Spinal cord (tissue), 9 donors: ENCODE measurements at regions not wholly inside any gene's neighbourhood (a gene's known extent, or its start where the extent isn't known, plus 50 kb on each side); places are given as distances from the start of the nearest gene placed in this dataset.

ENCODE experiments used
- DNase-seq, 6 donors: peaks; one replicate each; pipeline versions ENCODE4 v3.0.0 to v3.0.0-alpha.2; 2013 to 2015; ENCODE audit warnings: low spot score in 6 of 6, low read depth in 4 of 6
- H3K27ac ChIP-seq: one replicate; pipeline ENCODE4 v1.5.1; 2013; ENCODE audit warnings: low read depth, low read length, control low read depth
- H3K27me3 ChIP-seq: one replicate; pipeline ENCODE4 v1.6.1; 2013; ENCODE audit warnings: low read length; ENCODE audit not compliant: control insufficient read depth, insufficient read depth
- H3K36me3 ChIP-seq: one replicate; pipeline ENCODE4 v1.6.1; 2013; ENCODE audit warnings: low read length; ENCODE audit not compliant: control insufficient read depth, insufficient read depth
- H3K4me1 ChIP-seq: one replicate; pipeline ENCODE4 v1.6.1; 2013; ENCODE audit warnings: low read length; ENCODE audit not compliant: control insufficient read depth, insufficient read depth
- H3K4me3 ChIP-seq: one replicate; pipeline ENCODE4 v1.5.1; 2013; ENCODE audit warnings: low read depth, low read length, control low read depth
- H3K9me3 ChIP-seq: one replicate; pipeline ENCODE4 v1.6.1; 2013; ENCODE audit warnings: low read length; ENCODE audit not compliant: control insufficient read depth, insufficient read depth
- WGBS: methylation state at CpG from one replicate; pipeline ENCODE4 v1.1.5; 2013; ENCODE audit warnings: missing lambda C conversion rate; ENCODE audit not compliant: insufficient coverage; 5-methylcytosine and 5-hydroxymethylcytosine counted together
- donor health status: healthy.

DNA sequence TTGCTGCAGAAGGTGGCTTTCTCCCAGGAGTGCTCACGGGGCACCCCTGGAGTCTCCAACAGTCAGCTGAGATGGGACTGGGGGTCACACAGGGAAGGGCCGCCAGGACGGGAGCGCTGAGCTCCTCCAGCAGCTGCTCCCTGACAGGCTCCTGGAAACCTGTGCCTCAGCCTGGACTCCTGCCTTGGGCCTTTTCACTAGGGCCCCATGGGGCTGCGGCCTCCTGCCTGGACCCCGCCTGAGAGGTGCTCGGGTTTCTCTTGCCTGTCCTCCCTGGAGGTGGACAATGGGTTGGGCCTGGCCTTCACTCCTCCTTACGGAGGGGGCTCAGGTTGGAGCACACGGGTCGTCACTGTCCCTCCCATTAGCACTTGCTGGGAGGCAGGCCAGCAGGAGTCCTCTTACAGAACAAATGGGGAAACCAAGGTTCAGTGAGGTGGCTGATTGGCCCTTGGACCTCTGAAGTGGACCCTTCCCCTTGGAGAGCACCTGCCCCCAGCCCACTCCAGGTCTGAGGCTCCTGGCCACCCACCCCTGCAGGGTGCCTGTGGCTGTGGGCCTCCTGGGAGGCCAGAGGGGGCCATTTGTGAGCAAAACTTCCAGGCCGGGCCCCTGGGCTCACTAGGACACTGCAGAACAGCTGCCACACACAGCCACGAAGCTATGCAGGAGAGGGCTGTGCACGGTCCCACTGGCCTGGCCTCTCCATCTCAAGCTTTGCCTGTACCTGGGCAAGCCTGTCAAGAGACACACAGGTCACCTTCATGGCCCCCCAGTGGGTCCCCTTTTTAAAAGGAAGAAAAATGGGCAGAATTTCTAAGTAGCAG, 57.1 kb upstream of the ODC1 start:
- Histone ChIP-seq H3K36me3 (no peaks in the 10 kb centered on the region), H3K4me3 (no peak overlapping the region), H3K4me1 (peaks cover 14% of the 10 kb centered on the region), H3K9me3 (no peaks in the 10 kb centered on the region), H3K27ac (no peak overlapping the region), H3K27me3 (no peaks in the 10 kb centered on the region)
- no peak for DNase-seq
- whole genome bisulfite sequencing = 80% methylated on average over 13 of the region's 13 CpGs

DNA sequence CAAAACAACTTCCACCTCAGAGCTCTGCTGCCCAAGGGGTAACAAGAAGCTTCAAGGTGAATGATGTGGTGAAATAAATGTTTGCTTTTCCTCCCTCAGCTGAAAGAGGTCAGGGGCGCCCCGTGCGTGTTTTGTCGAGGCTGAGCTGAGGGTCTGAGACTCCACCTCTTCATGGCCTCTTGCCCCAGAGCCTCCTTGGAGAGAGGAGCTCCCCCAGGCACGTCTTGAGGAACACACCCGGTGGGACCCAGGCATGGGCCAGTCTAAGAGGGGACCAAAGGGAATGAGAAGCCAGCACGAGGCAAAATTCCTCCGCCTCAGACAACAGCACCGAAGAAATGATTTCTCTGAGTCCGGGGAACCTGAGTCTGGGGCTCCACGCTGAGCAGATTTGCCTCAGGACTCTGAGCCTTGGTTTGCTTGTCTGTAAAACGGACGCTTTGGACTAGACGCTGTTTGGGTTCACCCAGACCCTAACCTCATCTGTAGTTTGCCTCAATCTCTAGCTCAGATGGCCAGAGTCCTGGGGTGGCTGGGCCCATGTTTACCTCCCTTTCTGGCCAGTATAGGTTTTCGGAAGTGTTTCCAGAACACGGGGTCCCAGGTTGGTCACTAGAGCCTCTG, 56.4 kb upstream of the ODC1 start:
- H3K9me3 ChIP-seq = no peaks in the 10 kb centered on the region
- no peak overlapping the region for H3K4me3 ChIP-seq
- DNase-seq = no peak
- H3K27ac ChIP-seq = no peak overlapping the region
- WGBS = 91% methylated on average over 16 of the region's 16 CpGs
- H3K4me1 ChIP-seq = peaks cover 14% of the 10 kb centered on the region
- no peaks in the 10 kb centered on the region for H3K27me3 ChIP-seq
- no peaks in the 10 kb centered on the region for H3K36me3 ChIP-seq

DNA sequence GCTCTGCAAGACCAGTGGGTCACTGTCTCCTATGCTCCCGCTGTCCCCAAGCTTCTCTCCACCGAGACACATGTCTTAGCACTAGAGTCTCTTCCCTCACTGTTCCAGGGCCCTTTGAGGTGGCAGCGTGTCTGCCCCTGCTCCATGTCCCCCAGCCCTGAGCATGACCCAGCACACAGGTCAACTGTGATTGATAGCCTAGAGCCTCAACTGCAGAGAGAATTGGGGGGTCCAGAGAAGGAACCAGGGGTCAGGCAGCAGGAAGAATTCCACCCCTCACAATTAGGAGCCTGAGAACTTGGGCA, 54.6 kb upstream of the ODC1 start:
- no peaks in the 10 kb centered on the region for H3K9me3 ChIP-seq
- H3K4me3 ChIP-seq = no peak overlapping the region
- peaks cover 19% of the 10 kb centered on the region for H3K4me1 ChIP-seq
- DNase-seq = no peak
- H3K36me3 ChIP-seq = no peaks in the 10 kb centered on the region
- H3K27me3 ChIP-seq = no peaks in the 10 kb centered on the region
- WGBS = 49% methylated on average over 3 of the region's 3 CpGs
- H3K27ac ChIP-seq = no peak overlapping the region

DNA sequence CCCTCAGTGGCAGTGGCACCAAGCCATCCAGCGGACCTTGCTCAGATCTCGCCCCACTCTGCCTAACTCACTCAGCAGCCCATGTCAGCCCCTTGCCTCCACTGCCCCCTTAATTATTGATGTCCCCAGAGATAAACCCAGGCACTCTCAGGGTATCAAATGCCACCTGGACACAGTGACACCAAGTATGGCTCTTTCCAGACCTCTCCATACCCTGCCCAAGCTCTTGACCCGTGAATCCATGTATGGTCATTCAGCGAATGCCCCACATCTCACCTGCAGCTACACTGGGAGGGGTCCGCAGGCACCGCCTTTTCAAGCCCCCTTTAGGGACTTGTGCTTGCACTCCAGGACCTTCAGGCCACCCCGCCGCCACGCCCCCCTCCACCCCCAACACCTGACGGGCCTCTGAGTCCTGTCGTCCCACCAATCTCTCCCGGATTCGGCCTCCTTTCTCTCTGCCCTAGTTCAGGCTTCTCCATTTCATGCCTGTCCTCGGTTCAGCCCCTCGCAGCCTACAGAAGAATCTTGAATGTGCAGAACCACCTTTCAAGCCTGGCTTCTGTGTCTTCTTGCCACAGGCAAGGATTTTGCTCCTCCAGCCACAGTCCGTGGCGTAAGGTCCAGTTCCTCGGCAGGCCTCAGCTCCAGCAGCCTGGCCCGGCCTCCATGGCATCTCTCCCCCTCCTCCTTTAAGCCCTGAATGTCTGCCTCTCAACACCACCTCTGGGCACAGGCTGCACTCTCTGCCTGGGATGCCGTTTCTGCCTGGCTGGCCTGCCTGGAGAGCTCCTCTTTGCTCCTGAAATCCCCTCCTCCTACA, 54.1 kb upstream of the ODC1 start:
- no peaks in the 10 kb centered on the region for H3K9me3 ChIP-seq
- H3K4me1 ChIP-seq = peaks cover 19% of the 10 kb centered on the region
- no peak for DNase-seq
- no peak overlapping the region for H3K27ac ChIP-seq
- peaks cover 2% of the 10 kb centered on the region for H3K27me3 ChIP-seq
- H3K36me3 ChIP-seq = no peaks in the 10 kb centered on the region
- H3K4me3 ChIP-seq = no peak overlapping the region
- WGBS = 81% methylated on average over 17 of the region's 20 CpGs

DNA sequence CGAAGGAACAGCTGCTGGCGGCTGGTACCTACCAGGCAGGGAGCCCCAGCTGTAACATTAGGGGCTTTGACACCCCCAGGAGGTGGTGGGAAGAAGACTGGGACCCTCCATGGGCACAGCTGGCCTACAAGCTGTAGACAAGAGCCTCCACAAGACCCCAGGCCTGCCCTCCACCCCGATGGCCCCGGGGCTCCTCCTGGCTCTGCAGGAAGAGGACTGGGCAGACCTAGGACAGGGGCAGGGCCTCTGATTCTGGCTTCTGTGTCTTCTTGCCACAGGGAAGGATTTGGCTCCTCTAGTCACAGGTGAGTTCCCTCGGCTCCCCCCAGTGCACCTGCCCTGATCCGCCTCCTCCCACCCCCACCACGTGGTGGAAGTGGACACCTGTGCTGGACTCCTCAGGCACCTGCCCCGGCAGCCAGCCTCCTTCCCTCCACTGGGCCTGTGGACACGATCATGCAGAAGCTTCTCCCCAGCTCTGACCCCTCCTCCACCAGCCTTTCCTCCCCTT, 53.4 kb upstream of the ODC1 start:
- no peak for DNase-seq
- H3K36me3 ChIP-seq = no peaks in the 10 kb centered on the region
- no peak overlapping the region for H3K27ac ChIP-seq
- H3K4me1 ChIP-seq = peaks cover 19% of the 10 kb centered on the region
- peaks cover 2% of the 10 kb centered on the region for H3K27me3 ChIP-seq
- no peak overlapping the region for H3K4me3 ChIP-seq
- 86% methylated on average over 9 of the region's 9 CpGs for WGBS
- H3K9me3 ChIP-seq = no peaks in the 10 kb centered on the region

DNA sequence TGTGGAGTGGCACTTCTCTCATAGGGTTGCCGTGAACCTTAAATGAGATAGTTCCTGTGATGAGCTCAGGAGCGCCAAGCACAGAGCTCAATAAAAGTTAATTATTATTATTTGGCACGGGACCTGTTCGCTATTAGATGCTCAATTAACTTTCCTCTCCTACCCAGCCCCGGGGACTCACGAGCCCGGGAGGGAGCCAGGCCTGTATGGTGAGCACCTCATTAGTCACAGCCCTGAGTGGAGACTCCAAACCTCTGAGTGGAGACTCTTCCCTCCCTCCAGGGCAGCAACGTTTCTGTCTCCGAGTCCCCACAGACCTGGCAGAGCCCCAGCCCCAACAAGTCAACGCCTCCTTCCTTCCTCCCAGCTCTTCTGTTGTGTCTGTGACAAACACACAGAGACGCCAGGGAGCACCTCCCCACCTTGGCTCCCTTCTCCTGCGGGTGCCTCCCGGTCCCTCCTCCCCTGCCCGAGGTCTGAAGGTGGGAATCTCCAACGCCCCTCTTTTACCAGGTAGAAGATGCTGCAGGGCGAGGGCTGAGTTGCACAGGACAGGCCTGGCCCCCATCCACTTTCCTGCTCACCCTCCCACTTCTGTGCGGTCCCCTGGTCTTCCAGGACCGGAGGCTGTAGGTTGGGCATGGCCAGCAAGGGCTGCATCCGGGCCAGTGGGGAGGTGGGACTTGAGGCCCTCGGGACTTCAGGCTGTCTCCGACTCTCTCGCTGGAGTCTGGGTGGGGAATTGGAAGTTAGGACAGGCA, 52.7 kb upstream of the ODC1 start:
- H3K27ac ChIP-seq = no peak overlapping the region
- no peaks in the 10 kb centered on the region for H3K36me3 ChIP-seq
- WGBS = 78% methylated on average over 19 of the region's 22 CpGs
- no peaks in the 10 kb centered on the region for H3K9me3 ChIP-seq
- peak in 1 of 6 donors; percentile 43 for DNase-seq
- peaks cover 19% of the 10 kb centered on the region for H3K4me1 ChIP-seq
- no peak overlapping the region for H3K4me3 ChIP-seq
- H3K27me3 ChIP-seq = peaks cover 2% of the 10 kb centered on the region

DNA sequence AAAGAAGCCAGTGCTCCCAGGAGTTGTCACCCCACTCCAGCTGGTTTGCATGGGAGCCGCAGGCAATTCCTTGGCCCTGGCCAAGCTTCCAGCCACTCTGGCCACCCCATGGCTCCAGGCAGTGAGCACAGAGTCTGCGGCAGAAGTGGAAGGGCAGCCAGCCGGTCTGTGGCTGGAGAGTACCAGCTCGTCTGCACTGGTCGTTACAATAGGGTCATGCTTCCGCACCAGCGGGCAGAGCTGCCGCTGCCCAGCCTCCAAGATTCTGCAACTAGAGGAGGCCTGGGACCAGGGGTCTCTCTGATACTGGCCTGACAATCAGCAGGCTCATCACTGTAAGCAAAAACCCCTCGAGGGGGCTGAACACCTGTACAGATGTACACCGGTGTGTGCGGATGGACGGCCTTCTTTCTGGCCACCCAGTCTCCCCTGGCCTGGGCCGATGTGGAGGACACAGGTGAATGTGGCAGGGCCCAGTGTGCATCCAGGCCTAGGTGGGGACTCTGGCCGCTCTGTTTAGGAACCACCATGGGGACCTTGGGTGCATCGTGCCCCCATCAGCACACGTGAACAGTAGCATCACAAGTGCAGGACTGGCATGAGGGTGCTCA, 51.9 kb upstream of the ODC1 start:
- H3K9me3 ChIP-seq = no peaks in the 10 kb centered on the region
- WGBS = 74% methylated on average over 16 of the region's 16 CpGs
- H3K4me1 ChIP-seq = peaks cover 19% of the 10 kb centered on the region
- peaks cover 2% of the 10 kb centered on the region for H3K27me3 ChIP-seq
- no peak for DNase-seq
- H3K4me3 ChIP-seq = no peak overlapping the region
- H3K27ac ChIP-seq = no peak overlapping the region
- H3K36me3 ChIP-seq = no peaks in the 10 kb centered on the region

DNA sequence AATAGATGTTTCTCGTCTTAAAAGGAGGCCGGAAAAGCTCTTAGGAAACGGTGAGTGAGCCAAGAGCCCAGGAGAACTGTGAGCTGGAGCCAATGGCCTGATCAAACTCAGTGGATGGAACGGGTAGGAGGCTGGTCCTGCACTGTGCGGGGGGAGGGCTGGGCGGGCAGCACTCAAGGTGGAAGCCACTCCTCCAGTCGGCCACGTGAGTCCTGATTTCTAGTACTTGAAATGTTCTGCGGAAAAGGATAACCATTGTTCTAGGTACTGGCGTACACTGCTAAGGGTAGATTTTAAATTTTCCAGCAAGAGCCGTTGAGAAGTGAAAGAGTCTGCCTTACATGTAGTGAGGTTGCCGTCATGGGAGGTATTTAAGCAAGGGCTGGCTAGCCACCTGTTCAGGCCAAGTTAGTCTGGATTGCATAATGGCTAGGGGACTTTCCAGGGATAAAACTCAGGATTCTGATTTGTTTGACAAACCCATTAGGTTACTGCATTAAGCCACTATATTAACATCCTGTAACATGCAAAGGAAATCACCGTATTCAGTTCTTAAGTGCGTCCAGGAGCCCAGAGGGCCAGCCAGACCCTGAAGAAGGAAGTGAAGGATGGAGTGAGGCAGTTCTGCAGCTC, 51.3 kb upstream of the ODC1 start:
- DNase-seq = no peak
- H3K27me3 ChIP-seq = peaks cover 2% of the 10 kb centered on the region
- no peak overlapping the region for H3K4me3 ChIP-seq
- H3K9me3 ChIP-seq = no peaks in the 10 kb centered on the region
- H3K36me3 ChIP-seq = no peaks in the 10 kb centered on the region
- peaks cover 19% of the 10 kb centered on the region for H3K4me1 ChIP-seq
- H3K27ac ChIP-seq = no peak overlapping the region
- WGBS = 82% methylated on average over 13 of the region's 14 CpGs
